OCI-LY3 (cell line): ENCODE measurements at regions not wholly inside any gene's neighbourhood (a gene's known extent, or its start where the extent isn't known, plus 50 kb on each side); places are given as distances from the start of the nearest gene placed in this dataset.

Source experiments
- H2AFZ ChIP-seq: fragments of 200-600, 300-600 bp; shearing (Covaris generic); 2 replicates; pipeline ENCODE4 v1.6.0; 2014; ENCODE audit warnings: antibody characterized with exemption, low read depth, low read length
- H3K27ac ChIP-seq: fragments of 200-600, 300-600 bp; sonication (generic); 2 replicates; pipeline ENCODE4 v1.5.1; 2014; ENCODE audit warnings: mild to moderate bottlenecking, low read length, moderate library complexity, mixed read lengths
- H3K27me3 ChIP-seq: fragments of 200-600, 300-600 bp; sonication (generic); 2 replicates; pipeline ENCODE4 v1.6.1; 2014; ENCODE audit warnings: low read depth, low read length, mixed read lengths
- H3K36me3 ChIP-seq: fragments of 200-600, 300-600 bp; sonication (generic); replicated peaks from 2 replicates; pipeline ENCODE3; 2014; ENCODE audit warnings: low read depth, low read length, mixed read lengths
- H3K4me1 ChIP-seq: fragments of 300-600, 200-600 bp; sonication (generic); 2 replicates; pipeline ENCODE4 v1.6.1; 2014; ENCODE audit warnings: low read length, mixed read lengths
- H3K4me2 ChIP-seq: fragments of 200-600, 300-600 bp; sonication (generic); 2 replicates; pipeline ENCODE4 v1.6.1; 2014; ENCODE audit warnings: low read length, mixed read lengths
- H3K4me3 ChIP-seq: fragments of 300-600, 200-600 bp; sonication (generic); 2 replicates; pipeline ENCODE4 v1.5.1; 2014; ENCODE audit warnings: antibody characterized with exemption, mild to moderate bottlenecking, low read length, moderate library complexity
- H3K79me2 ChIP-seq: fragments of 300-600, 200-600 bp; shearing (Covaris generic); 2 replicates; pipeline ENCODE4 v1.6.1; 2014; ENCODE audit warnings: mild to moderate bottlenecking, low read length, mixed read lengths
- H3K9ac ChIP-seq: fragments of 300-600, 200-600 bp; shearing (Covaris generic); 2 replicates; pipeline ENCODE4 v1.6.0; 2014; ENCODE audit warnings: mild to moderate bottlenecking, low read length, moderate library complexity
- H3K9me3 ChIP-seq: fragments of 200-600, 300-600 bp; shearing (Covaris generic); 2 replicates; pipeline ENCODE4 v1.6.1; 2014; ENCODE audit warnings: low read length, mixed read lengths; ENCODE audit not compliant: insufficient read depth
- H4K20me1 ChIP-seq: fragments of 200-600, 300-600 bp; sonication (generic); 2 replicates; pipeline ENCODE4 v1.6.1; 2016; ENCODE audit warnings: low read length, mixed read lengths; ENCODE audit not compliant: insufficient read depth
- EZH2phosphoT487 ChIP-seq: fragments of 200-600 bp; shearing (Covaris generic); IDR thresholded peaks from 2 replicates; pipeline ENCODE4 v1.6.1; 2018; ENCODE audit warnings: antibody characterized with exemption, mixed run types, low read depth
- TF ChIP-seq, protein P1 (sequence below): fragments of 200-600, 300-600 bp; sonication (generic); IDR thresholded peaks from 2 replicates; pipeline ENCODE4 v1.5.1; 2014; ENCODE audit warnings: antibody characterized with exemption, low read length, low read depth

DNA sequence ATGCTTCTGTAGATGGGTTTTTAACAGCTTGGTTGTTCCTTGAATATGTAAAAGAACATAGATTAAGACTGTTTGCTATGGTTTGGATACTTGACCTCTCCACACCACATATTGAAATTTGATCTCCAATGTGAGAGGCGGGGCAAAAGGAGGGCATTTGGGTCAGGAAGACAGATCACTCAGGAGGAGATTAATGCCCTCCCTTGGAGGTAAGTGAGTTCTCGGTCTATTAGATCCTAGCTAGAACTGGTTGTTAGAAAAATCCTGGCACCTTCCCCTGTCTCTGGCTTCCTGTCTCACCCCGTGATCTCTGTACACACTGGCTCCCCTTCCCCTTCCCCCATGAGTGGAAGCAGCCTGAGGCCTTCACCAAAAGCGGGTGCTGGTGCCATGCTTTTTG is 281.1 kb upstream of the ANKRD55 start:
- no peaks in the 10 kb centered on the region for H3K9me3 ChIP-seq
- H3K27ac ChIP-seq = no peak overlapping the region
- H3K4me2 ChIP-seq = no peak overlapping the region
- H2AFZ ChIP-seq = no peak overlapping the region
- TF ChIP-seq EZH2phosphoT487 = no peak
- TF ChIP-seq, protein P1, sequence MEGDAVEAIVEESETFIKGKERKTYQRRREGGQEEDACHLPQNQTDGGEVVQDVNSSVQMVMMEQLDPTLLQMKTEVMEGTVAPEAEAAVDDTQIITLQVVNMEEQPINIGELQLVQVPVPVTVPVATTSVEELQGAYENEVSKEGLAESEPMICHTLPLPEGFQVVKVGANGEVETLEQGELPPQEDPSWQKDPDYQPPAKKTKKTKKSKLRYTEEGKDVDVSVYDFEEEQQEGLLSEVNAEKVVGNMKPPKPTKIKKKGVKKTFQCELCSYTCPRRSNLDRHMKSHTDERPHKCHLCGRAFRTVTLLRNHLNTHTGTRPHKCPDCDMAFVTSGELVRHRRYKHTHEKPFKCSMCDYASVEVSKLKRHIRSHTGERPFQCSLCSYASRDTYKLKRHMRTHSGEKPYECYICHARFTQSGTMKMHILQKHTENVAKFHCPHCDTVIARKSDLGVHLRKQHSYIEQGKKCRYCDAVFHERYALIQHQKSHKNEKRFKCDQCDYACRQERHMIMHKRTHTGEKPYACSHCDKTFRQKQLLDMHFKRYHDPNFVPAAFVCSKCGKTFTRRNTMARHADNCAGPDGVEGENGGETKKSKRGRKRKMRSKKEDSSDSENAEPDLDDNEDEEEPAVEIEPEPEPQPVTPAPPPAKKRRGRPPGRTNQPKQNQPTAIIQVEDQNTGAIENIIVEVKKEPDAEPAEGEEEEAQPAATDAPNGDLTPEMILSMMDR = no peak
- no peaks in the 10 kb centered on the region for H3K27me3 ChIP-seq
- H3K79me2 ChIP-seq = no peaks in the 10 kb centered on the region
- no peaks in the 10 kb centered on the region for H3K4me1 ChIP-seq
- H3K4me3 ChIP-seq = no peak overlapping the region
- H3K36me3 ChIP-seq = no peaks in the 10 kb centered on the region
- no peak overlapping the region for H3K9ac ChIP-seq
- H4K20me1 ChIP-seq = no peaks in the 10 kb centered on the region

DNA sequence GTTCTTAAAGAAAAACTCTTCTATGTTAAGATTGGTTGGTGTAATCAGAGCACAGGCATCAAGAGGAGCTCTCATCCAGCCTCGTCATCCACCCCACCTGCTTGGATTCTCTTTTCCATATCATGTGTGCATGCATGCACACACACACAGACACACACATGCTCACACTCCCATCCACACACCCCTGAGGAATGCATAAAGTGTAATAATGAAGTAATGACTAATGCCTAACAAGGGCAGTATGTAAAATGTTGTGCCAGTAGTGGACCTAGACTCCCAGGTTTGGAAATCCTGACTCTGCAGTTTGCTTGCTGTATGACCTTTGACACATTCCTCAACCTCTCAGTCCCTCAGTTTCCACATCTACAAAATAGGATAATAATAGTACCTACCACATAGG is 280.0 kb upstream of the ANKRD55 start:
- Histone ChIP-seq H3K4me3 (no peak overlapping the region), H3K79me2 (no peaks in the 10 kb centered on the region), H3K36me3 (no peaks in the 10 kb centered on the region), H4K20me1 (no peaks in the 10 kb centered on the region), H3K27ac (no peak overlapping the region), H3K27me3 (no peaks in the 10 kb centered on the region), H3K9me3 (no peaks in the 10 kb centered on the region), H3K9ac (no peak overlapping the region), H3K4me2 (no peak overlapping the region), H3K4me1 (no peaks in the 10 kb centered on the region), H2AFZ (no peak overlapping the region)
- no peak for TF ChIP-seq EZH2phosphoT487
- TF ChIP-seq, protein P1 = no peak

DNA sequence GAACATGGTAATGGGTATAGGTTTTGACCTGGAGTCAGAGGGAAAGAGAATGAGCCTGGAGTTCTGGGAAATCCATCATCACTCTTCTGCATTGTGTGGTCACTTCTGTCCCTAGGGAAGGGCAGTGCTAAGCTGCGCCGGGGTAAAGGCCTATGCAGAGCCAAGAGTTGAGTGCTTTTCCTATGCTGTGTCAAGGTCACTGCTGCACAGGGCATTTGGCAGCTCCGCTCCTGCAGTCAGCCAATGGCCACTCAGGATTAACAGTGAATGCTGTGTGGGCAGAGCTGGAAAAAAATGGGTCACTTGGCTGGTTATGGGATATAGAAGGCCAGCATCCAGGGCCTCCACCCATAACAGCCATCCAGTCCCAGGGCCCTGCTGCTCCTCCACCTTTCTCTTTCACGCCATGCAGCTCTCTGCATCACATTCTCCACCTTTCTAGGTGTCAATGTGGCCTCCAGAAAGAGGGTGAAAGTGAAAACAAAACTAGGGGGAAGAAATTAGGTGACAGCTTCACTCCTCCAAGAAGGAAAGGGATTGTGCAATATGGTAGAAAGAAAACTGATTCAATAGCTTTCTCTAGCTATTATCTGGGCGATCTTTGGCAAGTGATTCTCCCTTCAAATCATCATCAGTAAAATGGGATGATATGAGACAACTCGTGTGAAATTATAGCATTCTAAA is 279.3 kb upstream of the ANKRD55 start:
- no peaks in the 10 kb centered on the region for H3K27me3 ChIP-seq
- no peaks in the 10 kb centered on the region for H3K79me2 ChIP-seq
- H4K20me1 ChIP-seq = no peaks in the 10 kb centered on the region
- H3K9ac ChIP-seq = no peak overlapping the region
- no peaks in the 10 kb centered on the region for H3K36me3 ChIP-seq
- H3K4me1 ChIP-seq = peaks cover 3% of the 10 kb centered on the region; the same call in 1 of the 2 replicates
- H3K27ac ChIP-seq = no peak overlapping the region
- TF ChIP-seq, protein P1 = no peak
- no peak for TF ChIP-seq EZH2phosphoT487
- no peaks in the 10 kb centered on the region for H3K9me3 ChIP-seq
- no peak overlapping the region for H3K4me2 ChIP-seq
- H3K4me3 ChIP-seq = no peak overlapping the region
- no peak overlapping the region for H2AFZ ChIP-seq

DNA sequence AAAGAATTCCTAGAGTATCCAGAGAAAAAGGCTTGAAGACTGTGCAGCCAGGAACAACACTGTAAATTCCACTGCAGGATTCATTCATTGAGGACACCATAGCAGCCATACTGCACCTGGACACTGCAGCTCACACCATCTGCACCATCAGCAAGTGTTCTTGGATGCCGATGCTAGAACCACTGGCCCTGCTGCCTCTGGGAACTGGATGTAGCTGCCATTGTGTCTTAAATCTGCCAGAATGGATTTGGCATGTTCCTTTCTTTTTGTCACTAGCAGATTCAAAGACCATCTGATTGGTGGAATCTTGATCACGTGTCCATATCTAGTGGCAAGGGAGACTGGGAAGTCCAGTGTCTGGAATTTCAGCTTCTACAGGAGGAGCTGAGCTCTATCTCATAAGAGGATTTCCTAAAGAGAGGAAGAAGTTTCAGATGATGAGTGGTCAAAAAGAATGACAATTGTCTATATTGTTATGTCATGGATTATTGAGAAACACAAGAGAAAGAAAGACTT is 278.3 kb upstream of the ANKRD55 start:
- Histone ChIP-seq H3K36me3 (no peaks in the 10 kb centered on the region), H3K27me3 (no peaks in the 10 kb centered on the region), H3K27ac (no peak overlapping the region), H2AFZ (no peak overlapping the region), H3K4me1 (peaks cover 3% of the 10 kb centered on the region; the same call in 1 of the 2 replicates), H3K4me2 (no peak overlapping the region), H4K20me1 (no peaks in the 10 kb centered on the region), H3K4me3 (no peak overlapping the region), H3K79me2 (no peaks in the 10 kb centered on the region), H3K9ac (no peak overlapping the region), H3K9me3 (no peaks in the 10 kb centered on the region)
- TF ChIP-seq, protein P1 = no peak
- no peak for TF ChIP-seq EZH2phosphoT487
